ENCODE measurements at regions not wholly inside any gene's neighbourhood (a gene's known extent, or its start where the extent isn't known, plus 50 kb on each side); places are given as distances from the start of the nearest gene placed in this dataset.

DNA sequence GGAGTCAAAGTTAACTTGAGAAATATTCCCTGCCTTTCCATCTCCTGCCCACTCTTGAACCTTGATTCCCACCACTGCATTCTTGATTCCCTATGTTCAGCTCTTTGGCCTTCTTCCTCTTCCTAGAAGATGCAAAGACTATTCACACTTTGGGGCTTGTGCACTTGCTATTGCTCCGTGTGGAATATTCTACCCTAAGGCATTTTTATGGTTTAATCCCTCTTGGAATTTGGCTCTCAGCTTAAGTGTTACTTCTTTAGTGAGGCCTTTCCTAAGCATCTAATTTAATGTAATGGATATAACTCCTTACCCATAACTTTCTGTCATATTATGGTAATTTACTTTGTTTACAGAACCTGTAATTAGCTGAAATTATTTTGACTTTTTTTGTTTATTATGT, 318.9 kb upstream of the COL8A1 start:
- Histone ChIP-seq H3K4me1 (ENCODE audit: insufficient read depth, low read length) (no peaks in the 10 kb centered on the region), H3K4me3 (replicated peaks in 1 of 3; ENCODE audit: insufficient read depth in 1 of 3, low read depth in 2 of 3, low read length in 3 of 3) (no peak overlapping the region), H4K20me1 (ENCODE audit: insufficient read depth, low read length) (no peaks in the 10 kb centered on the region), H3K9ac (ENCODE audit: insufficient read depth, low read depth, low read length) (no peak overlapping the region), H3K9me3 (ENCODE audit: low read length) (no peaks in the 10 kb centered on the region), H3K79me2 (ENCODE audit: insufficient read depth, low read length) (no peaks in the 10 kb centered on the region), H3K27ac (ENCODE audit: extremely low read length, insufficient read depth, low read length) (no peak overlapping the region), H2AFZ (ENCODE audit: low read length) (no peak overlapping the region), H3K36me3 (replicated peaks in 1 of 2; ENCODE audit: control insufficient read depth in 1 of 2, insufficient read depth in 2 of 2, low read length in 2 of 2) (no peaks in the 10 kb centered on the region), H3K27me3 (ENCODE audit: control insufficient read depth in 1 of 2, insufficient read depth in 2 of 2, low read length in 2 of 2) (no peaks in the 10 kb centered on the region), H3K4me2 (ENCODE audit: low read depth, low read length) (no peak overlapping the region)
- no peak for ATAC-seq
- TF ChIP-seq KDM5B (CRISPR knock-in tag; IDR thresholded peaks at IDR 0.05; ENCODE audit: borderline replicate concordance), result no peak
- TF ChIP-seq, protein P1, sequence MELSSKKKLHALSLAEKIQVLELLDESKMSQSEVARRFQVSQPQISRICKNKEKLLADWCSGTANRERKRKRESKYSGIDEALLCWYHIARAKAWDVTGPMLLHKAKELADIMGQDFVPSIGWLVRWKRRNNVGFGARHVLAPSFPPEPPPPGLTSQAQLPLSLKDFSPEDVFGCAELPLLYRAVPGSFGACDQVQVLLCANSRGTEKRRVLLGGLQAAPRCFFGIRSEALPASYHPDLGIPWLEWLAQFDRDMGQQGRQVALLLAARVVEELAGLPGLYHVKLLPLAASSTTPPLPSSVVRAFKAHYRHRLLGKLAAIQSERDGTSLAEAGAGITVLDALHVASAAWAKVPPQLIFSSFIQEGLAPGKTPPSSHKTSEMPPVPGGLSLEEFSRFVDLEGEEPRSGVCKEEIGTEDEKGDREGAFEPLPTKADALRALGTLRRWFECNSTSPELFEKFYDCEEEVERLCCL (CRISPR knock-in tag; IDR thresholded peaks at IDR 0.05; ENCODE audit: borderline replicate concordance), result no peak
- no peak for TF ChIP-seq ZBTB21 (CRISPR knock-in tag; IDR thresholded peaks at IDR 0.05)
- FAIRE-seq, result no peak
- no TSS peak for BruUV-seq (replicated peaks)
- ChIA-PET POLR2A (no interaction called here), CTCF (ENCODE audit: low intra/inter-chr PET ratio, low total read pairs) (no interaction called here)
- WGBS (ENCODE audit: low lambda C conversion rate), result 0% methylated on average over 1 of the region's 1 CpG
- in situ Hi-C loops (cut with HindIII; ENCODE audit: extremely low pct_ligation_motif_present, low pct_unique_long_range_greater_than_20kb) (no loop called here), intact Hi-C loops (cut with micrococcal nuclease; ENCODE audit: unreplicated experiment) (no loop called here)
- DNase-seq (ENCODE audit: low spot score), result no peak

DNA sequence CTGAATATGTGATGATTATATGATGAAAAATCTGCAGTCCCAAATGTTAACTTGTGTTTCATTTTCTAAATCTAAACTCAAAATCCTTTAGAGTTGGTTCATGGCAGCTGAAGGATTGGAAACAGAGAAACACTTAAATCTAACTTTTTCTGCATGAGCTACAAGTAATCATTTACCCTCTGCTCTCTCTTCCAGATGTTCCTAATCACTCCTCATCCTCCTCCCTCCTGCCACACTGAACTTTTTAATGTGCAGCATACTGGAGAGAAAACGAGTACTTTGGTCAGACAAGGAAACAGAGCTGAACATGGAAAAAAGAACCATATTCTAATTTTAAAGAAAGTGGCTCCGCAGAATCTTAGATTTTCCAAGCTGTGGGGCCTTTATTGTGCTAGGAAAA, 321.2 kb upstream of the COL8A1 start:
- H3K27ac ChIP-seq (ENCODE audit: extremely low read length, insufficient read depth, low read length), result no peak overlapping the region
- H4K20me1 ChIP-seq (ENCODE audit: insufficient read depth, low read length), result no peaks in the 10 kb centered on the region
- H3K4me2 ChIP-seq (ENCODE audit: low read depth, low read length), result no peak overlapping the region
- ChIA-PET POLR2A (no interaction called here), CTCF (ENCODE audit: low intra/inter-chr PET ratio, low total read pairs) (no interaction called here)
- WGBS (ENCODE audit: low lambda C conversion rate), result 9% methylated on average over 2 of the region's 2 CpGs
- no peak overlapping the region for H3K4me3 ChIP-seq (replicated peaks in 1 of 3; ENCODE audit: insufficient read depth in 1 of 3, low read depth in 2 of 3, low read length in 3 of 3)
- H3K79me2 ChIP-seq (ENCODE audit: insufficient read depth, low read length), result no peaks in the 10 kb centered on the region
- no peaks in the 10 kb centered on the region for H3K9me3 ChIP-seq (ENCODE audit: low read length)
- ATAC-seq, result no peak
- no peak for DNase-seq (ENCODE audit: low spot score)
- H3K4me1 ChIP-seq (ENCODE audit: insufficient read depth, low read length), result no peaks in the 10 kb centered on the region
- no peaks in the 10 kb centered on the region for H3K36me3 ChIP-seq (replicated peaks in 1 of 2; ENCODE audit: control insufficient read depth in 1 of 2, insufficient read depth in 2 of 2, low read length in 2 of 2)
- no TSS peak for BruUV-seq (replicated peaks)
- H3K9ac ChIP-seq (ENCODE audit: insufficient read depth, low read depth, low read length), result no peak overlapping the region
- FAIRE-seq, result no peak
- no peak overlapping the region for H2AFZ ChIP-seq (ENCODE audit: low read length)
- TF ChIP-seq, protein P2, sequence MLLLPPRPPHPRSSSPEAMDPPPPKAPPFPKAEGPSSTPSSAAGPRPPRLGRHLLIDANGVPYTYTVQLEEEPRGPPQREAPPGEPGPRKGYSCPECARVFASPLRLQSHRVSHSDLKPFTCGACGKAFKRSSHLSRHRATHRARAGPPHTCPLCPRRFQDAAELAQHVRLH (CRISPR knock-in tag; IDR thresholded peaks at IDR 0.05; ENCODE audit: borderline replicate concordance, low read depth), result no peak
- TF ChIP-seq ASH2L (IDR thresholded peaks at IDR 0.05; ENCODE audit: insufficient read length, low read depth, low read length), result no peak
- no peak for TF ChIP-seq JUND (CRISPR knock-in tag; IDR thresholded peaks at IDR 0.05)
- TF ChIP-seq ZNF557 (CRISPR knock-in tag; IDR thresholded peaks at IDR 0.05), result no peak
- TF ChIP-seq, protein P3, sequence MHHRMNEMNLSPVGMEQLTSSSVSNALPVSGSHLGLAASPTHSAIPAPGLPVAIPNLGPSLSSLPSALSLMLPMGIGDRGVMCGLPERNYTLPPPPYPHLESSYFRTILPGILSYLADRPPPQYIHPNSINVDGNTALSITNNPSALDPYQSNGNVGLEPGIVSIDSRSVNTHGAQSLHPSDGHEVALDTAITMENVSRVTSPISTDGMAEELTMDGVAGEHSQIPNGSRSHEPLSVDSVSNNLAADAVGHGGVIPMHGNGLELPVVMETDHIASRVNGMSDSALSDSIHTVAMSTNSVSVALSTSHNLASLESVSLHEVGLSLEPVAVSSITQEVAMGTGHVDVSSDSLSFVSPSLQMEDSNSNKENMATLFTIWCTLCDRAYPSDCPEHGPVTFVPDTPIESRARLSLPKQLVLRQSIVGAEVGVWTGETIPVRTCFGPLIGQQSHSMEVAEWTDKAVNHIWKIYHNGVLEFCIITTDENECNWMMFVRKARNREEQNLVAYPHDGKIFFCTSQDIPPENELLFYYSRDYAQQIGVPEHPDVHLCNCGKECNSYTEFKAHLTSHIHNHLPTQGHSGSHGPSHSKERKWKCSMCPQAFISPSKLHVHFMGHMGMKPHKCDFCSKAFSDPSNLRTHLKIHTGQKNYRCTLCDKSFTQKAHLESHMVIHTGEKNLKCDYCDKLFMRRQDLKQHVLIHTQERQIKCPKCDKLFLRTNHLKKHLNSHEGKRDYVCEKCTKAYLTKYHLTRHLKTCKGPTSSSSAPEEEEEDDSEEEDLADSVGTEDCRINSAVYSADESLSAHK (CRISPR knock-in tag; IDR thresholded peaks at IDR 0.05; ENCODE audit: borderline replicate concordance), result no peak
- no peak for TF ChIP-seq ZNF652 (CRISPR knock-in tag; IDR thresholded peaks at IDR 0.05; ENCODE audit: borderline replicate concordance, low read depth)
- TF ChIP-seq, protein P4, sequence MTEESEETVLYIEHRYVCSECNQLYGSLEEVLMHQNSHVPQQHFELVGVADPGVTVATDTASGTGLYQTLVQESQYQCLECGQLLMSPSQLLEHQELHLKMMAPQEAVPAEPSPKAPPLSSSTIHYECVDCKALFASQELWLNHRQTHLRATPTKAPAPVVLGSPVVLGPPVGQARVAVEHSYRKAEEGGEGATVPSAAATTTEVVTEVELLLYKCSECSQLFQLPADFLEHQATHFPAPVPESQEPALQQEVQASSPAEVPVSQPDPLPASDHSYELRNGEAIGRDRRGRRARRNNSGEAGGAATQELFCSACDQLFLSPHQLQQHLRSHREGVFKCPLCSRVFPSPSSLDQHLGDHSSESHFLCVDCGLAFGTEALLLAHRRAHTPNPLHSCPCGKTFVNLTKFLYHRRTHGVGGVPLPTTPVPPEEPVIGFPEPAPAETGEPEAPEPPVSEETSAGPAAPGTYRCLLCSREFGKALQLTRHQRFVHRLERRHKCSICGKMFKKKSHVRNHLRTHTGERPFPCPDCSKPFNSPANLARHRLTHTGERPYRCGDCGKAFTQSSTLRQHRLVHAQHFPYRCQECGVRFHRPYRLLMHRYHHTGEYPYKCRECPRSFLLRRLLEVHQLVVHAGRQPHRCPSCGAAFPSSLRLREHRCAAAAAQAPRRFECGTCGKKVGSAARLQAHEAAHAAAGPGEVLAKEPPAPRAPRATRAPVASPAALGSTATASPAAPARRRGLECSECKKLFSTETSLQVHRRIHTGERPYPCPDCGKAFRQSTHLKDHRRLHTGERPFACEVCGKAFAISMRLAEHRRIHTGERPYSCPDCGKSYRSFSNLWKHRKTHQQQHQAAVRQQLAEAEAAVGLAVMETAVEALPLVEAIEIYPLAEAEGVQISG (CRISPR knock-in tag; IDR thresholded peaks at IDR 0.05), result no peak
- no peak for TF ChIP-seq PHB2 (IDR thresholded peaks at IDR 0.05; ENCODE audit: partially characterized antibody)
- TF ChIP-seq ZNF337 (CRISPR knock-in tag; IDR thresholded peaks at IDR 0.05; ENCODE audit: borderline replicate concordance, low read depth), result no peak
- no peak for TF ChIP-seq IRF2 (CRISPR knock-in tag; IDR thresholded peaks at IDR 0.05)
- H3K27me3 ChIP-seq (ENCODE audit: control insufficient read depth in 1 of 2, insufficient read depth in 2 of 2, low read length in 2 of 2), result no peaks in the 10 kb centered on the region
- in situ Hi-C loops (cut with HindIII; ENCODE audit: extremely low pct_ligation_motif_present, low pct_unique_long_range_greater_than_20kb), result no loop called here
- intact Hi-C loops (cut with micrococcal nuclease; ENCODE audit: unreplicated experiment), result no loop called here

Data from HepG2 (cell line).